Endodermal cell (in vitro differentiated cells): ENCODE measurements at regions not wholly inside any gene's neighbourhood (a gene's known extent, or its start where the extent isn't known, plus 50 kb on each side); places are given as distances from the start of the nearest gene placed in this dataset.

Experiments
- DNase-seq: peaks from one replicate; pipeline ENCODE4 v3.0.0-alpha.2; 2017
- H3K27ac ChIP-seq: 2 replicates; pipeline ENCODE4 v1.5.1; 2013; ENCODE audit warnings: mild to moderate bottlenecking, low read depth, low read length, moderate library complexity
- H3K27me3 ChIP-seq: 2 replicates; pipeline ENCODE4 v1.6.1; 2013; ENCODE audit warnings: mild to moderate bottlenecking, low read length, moderate library complexity; ENCODE audit not compliant: insufficient read depth, control insufficient read depth, poor library complexity, severe bottlenecking
- H3K36me3 ChIP-seq: 2 replicates; pipeline ENCODE4 v1.7.0; 2013; ENCODE audit warnings: mild to moderate bottlenecking, low read length, moderate library complexity; ENCODE audit not compliant: control insufficient read depth, insufficient read depth
- H3K4me1 ChIP-seq: one replicate; pipeline ENCODE4 v1.7.0; 2013; ENCODE audit warnings: low read length; ENCODE audit not compliant: control insufficient read depth, insufficient read depth
- H3K4me3 ChIP-seq: 2 replicates; pipeline ENCODE4 v1.5.1; 2013; ENCODE audit warnings: mild to moderate bottlenecking, low read length, moderate library complexity
- H3K9ac ChIP-seq: 2 replicates; pipeline ENCODE4 v1.6.1; 2013; ENCODE audit warnings: mild to moderate bottlenecking, low read length, moderate library complexity; ENCODE audit not compliant: poor library complexity, severe bottlenecking; ENCODE audit errors: extremely low read depth
- H3K9me3 ChIP-seq: 2 replicates; pipeline ENCODE4 v1.6.1; 2013; ENCODE audit warnings: mild to moderate bottlenecking, low read length, moderate library complexity; ENCODE audit not compliant: control insufficient read depth
- H3K27ac Mint-ChIP-seq: 2 replicates; pipeline ENCODE4 v1.8.0; 2020; ENCODE audit warnings: mixed read lengths
- H3K27me3 Mint-ChIP-seq: 2 replicates; pipeline ENCODE4 v1.8.0; 2021; ENCODE audit warnings: mild to moderate bottlenecking, mixed read lengths; ENCODE audit not compliant: insufficient read depth
- H3K36me3 Mint-ChIP-seq: 2 replicates; pipeline ENCODE4 v1.8.0; 2020; ENCODE audit warnings: low read depth, mixed read lengths
- H3K4me1 Mint-ChIP-seq: 2 replicates; pipeline ENCODE4 v1.8.0; 2020; ENCODE audit warnings: mixed read lengths
- H3K4me3 Mint-ChIP-seq: 2 replicates; pipeline ENCODE4 v1.8.0; 2020; ENCODE audit warnings: mild to moderate bottlenecking, moderate library complexity, mixed read lengths
- H3K9me3 Mint-ChIP-seq: 2 replicates; pipeline ENCODE4 v1.8.0; 2020; ENCODE audit warnings: mild to moderate bottlenecking, mixed read lengths
- CTCF ChIP-seq: fragments of 200-600 bp; sonication (generic); conservative IDR thresholded peaks from 2 replicates; pipeline ENCODE4 v1.5.0; 2021; ENCODE audit warnings: antibody characterized with exemption, mild to moderate bottlenecking
- WGBS, 2 experiments: methylation state at CpG; one replicate each; pipeline versions ENCODE4 v1.1.5 to v1.1.7; 2013; ENCODE audit warnings: missing lambda C conversion rate in 2 of 2, mixed read lengths in 1 of 2; ENCODE audit not compliant: insufficient coverage in 1 of 2, insufficient read length in 1 of 2; 5-methylcytosine and 5-hydroxymethylcytosine counted together

- no peak for DNase-seq
- Histone ChIP-seq H3K9ac (no peak overlapping the region), H3K27me3 (no peaks in the 10 kb centered on the region), H3K4me3 (peak overlapping the region; percentile 92), H3K36me3 (peaks cover 6% of the 10 kb centered on the region), H3K4me1 (no peaks in the 10 kb centered on the region), H3K27ac (no peak overlapping the region), H3K9me3 (no peaks in the 10 kb centered on the region)
- Mint-ChIP-seq H3K4me1 (peaks cover 15% of the 10 kb centered on the region), H3K4me3 (no peak overlapping the region), H3K36me3 (peaks cover 13% of the 10 kb centered on the region), H3K9me3 (peaks cover 41% of the 10 kb centered on the region), H3K27me3 (no peaks in the 10 kb centered on the region), H3K27ac (no peak overlapping the region)
- 100% methylated on average over 3 of the region's 3 CpGs; no CpG with 5 or more reads in 1 of the 2 experiments for WGBS, 2 experiments
- TF ChIP-seq CTCF, result no peak
Measured at GRCh38 chrX:55159551-55159950, 60.6 kb upstream of the PAGE5 start.

GRCh38 chrX:55160685-55161552, 59.2 kb upstream of the PAGE5 start:
- WGBS, 2 experiments, result 0% methylated on average over 12 to 63 of the region's 63 CpGs
- Mint-ChIP-seq H3K27me3 (no peaks in the 10 kb centered on the region), H3K4me3 (peak overlapping the region; percentile 79), H3K27ac (peak overlapping the region; percentile 97), H3K36me3 (peaks cover 10% of the 10 kb centered on the region), H3K9me3 (peaks cover 54% of the 10 kb centered on the region), H3K4me1 (peaks cover 7% of the 10 kb centered on the region)
- Histone ChIP-seq H3K27me3 (no peaks in the 10 kb centered on the region), H3K36me3 (peaks cover 6% of the 10 kb centered on the region), H3K4me3 (peak overlapping the region; percentile 92), H3K9me3 (no peaks in the 10 kb centered on the region), H3K4me1 (no peaks in the 10 kb centered on the region), H3K27ac (peak overlapping the region; percentile 85), H3K9ac (peak overlapping the region; percentile 56)
- DNase-seq, result peak; percentile 93
- peak; percentile 80 for TF ChIP-seq CTCF

- peak; percentile 56 for DNase-seq
- no peaks in the 10 kb centered on the region for H3K27me3 Mint-ChIP-seq
- H3K9me3 ChIP-seq, result no peaks in the 10 kb centered on the region
- no peaks in the 10 kb centered on the region for H3K27me3 ChIP-seq
- peaks cover 7% of the 10 kb centered on the region for H3K4me1 Mint-ChIP-seq
- H3K36me3 ChIP-seq, result peaks cover 6% of the 10 kb centered on the region
- H3K4me1 ChIP-seq, result no peaks in the 10 kb centered on the region
- WGBS, 2 experiments, result 19 to 23% methylated on average over 6 to 12 of the region's 12 CpGs
- H3K9ac ChIP-seq, result peak overlapping the region; percentile 56
- H3K9me3 Mint-ChIP-seq, result peaks cover 52% of the 10 kb centered on the region
- H3K4me3 Mint-ChIP-seq, result peak overlapping the region; percentile 79
- peak overlapping the region; percentile 97 for H3K27ac Mint-ChIP-seq
- peak overlapping the region; percentile 92 for H3K4me3 ChIP-seq
- no peak for TF ChIP-seq CTCF
- peak overlapping the region; percentile 38 for H3K27ac ChIP-seq
- H3K36me3 Mint-ChIP-seq, result peaks cover 7% of the 10 kb centered on the region
Measured at GRCh38 chrX:55161581-55161980, 58.6 kb upstream of the PAGE5 start.
